GM12874 (cell line): ENCODE measurements at regions not wholly inside any gene's neighbourhood (a gene's known extent, or its start where the extent isn't known, plus 50 kb on each side); places are given as distances from the start of the nearest gene placed in this dataset.

Source experiments
- CTCF ChIP-seq: IDR thresholded peaks from 2 replicates; pipeline ENCODE4 v1.5.1; 2011; ENCODE audit warnings: low read depth, mild to moderate bottlenecking, control low read depth, low read length, moderate library complexity; ENCODE audit not compliant: insufficient read depth

- no peak for TF ChIP-seq CTCF
Observed at GRCh38 chr9:129283291-129283691, 105.2 kb upstream of the IER5L start.

GRCh38 chr9:129282731-129283211 lies 104.7 kb upstream of the IER5L start:
- TF ChIP-seq CTCF = no peak

- TF ChIP-seq CTCF = no peak
Observed at GRCh38 chr9:129282272-129282671, 104.2 kb upstream of the IER5L start.

- no peak for TF ChIP-seq CTCF
Observed at GRCh38 chr9:129281506-129282145, 103.6 kb upstream of the IER5L start.

- no peak for TF ChIP-seq CTCF
Observed at GRCh38 chr9:129280623-129281271, 102.7 kb upstream of the IER5L start.

- TF ChIP-seq CTCF = no peak
Observed at GRCh38 chr9:129280236-129280622, 102.2 kb upstream of the IER5L start.

- no peak for TF ChIP-seq CTCF
Observed at GRCh38 chr9:129278391-129279237, 100.6 kb upstream of the IER5L start.
